HG03159 (cell line): ENCODE measurements at regions not wholly inside any gene's neighbourhood (a gene's known extent, or its start where the extent isn't known, plus 50 kb on each side); places are given as distances from the start of the nearest gene placed in this dataset.
A peak's percentile ranks its signal among the peaks of the same experiment; 100 is the strongest.

Source experiments
- ATAC-seq: cut with Tn5 transposase; IDR thresholded peaks from one replicate; pipeline ENCODE4 v1.9.1; 2021; ENCODE audit warnings: mild to moderate bottlenecking, moderate library complexity; ENCODE audit not compliant: unreplicated experiment

DNA sequence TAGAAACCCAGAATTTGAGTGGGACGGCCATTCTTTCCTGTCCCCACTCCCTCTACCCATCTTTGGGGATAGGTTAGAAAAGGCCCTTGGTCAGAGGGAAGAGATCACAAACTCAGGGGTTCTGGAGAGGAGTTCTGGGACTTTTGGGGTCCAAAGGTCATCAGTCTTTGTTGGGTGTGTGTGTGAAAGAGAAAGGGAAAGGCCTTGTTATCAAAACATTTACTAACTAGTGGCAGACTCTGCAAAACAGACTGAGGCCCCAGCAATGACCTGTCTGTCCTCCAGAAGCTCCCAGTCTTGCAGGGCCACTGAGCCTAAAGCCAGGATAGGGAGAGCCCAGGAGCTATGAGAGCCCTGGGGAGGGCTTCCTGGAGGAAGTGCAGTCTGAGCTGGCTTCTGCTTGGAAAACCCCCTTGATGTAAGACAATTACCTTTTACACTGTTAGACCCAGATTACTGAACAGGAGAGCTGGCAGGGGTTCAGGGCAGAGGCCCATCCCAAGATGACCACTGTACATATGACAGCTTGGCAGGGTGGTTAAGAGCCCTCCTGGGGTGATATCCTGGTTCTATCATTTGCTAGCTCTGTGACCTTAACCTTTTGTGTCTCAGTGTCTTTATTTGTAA is 429.1 kb upstream of the CCDC196 start:
- ATAC-seq, result no peak

DNA sequence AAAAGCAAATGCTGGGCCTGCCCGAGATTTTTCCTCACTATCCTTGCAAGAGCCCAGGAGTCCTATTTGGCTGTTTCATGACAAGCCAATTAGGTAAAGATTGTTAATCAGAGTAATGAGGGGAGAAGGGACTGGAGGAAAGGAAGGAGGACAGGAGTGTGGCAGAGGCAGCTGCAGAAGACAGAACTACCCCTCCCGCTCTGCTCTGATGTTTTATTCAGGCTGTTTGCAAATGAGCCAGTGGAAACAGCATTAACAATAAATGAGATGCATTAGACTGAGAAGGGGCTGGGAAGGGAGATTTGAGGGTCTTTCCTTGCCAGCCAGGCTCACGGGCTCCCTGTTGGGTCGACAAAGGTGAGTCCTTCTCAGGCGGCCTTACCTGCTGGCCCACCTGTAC is 421.0 kb upstream of the CCDC196 start:
- no peak for ATAC-seq

DNA sequence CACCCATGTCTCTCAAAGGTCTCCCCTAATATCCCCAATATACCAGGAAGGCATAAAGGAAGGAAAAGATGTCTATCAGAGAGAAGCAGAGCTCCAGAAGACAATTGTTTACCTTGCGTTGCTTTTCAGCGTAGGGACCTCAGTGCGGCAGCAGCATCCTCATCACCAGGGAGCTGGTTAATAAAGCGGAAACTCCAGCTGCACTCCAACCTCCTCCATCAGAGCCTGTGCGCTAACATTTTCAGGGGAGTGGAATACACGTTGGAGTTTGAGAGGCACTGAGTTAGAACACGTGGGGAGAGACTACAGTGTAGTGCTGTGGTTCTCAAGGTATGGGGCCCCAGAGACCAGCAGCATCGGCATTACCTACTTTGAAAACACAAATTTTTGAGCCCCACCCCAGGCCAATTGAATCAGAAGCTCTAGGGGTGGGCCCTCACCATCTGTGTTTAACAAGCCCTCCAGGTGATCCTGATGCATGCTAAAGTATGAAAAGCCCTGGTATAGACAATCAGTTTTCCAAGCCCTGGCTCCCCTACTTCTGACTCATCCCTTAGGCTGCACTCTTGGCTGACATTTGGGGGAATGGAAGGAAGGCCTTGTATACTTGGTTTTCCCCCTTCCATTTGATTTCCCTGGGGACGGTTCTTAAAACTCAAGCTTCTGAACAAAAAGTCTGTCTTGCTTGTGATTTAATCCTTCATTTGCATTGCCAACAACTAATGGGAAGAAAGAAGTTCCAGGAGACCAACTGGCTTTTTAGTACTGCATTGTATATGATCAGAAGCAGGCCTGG is 419.0 kb upstream of the CCDC196 start:
- no peak for ATAC-seq

DNA sequence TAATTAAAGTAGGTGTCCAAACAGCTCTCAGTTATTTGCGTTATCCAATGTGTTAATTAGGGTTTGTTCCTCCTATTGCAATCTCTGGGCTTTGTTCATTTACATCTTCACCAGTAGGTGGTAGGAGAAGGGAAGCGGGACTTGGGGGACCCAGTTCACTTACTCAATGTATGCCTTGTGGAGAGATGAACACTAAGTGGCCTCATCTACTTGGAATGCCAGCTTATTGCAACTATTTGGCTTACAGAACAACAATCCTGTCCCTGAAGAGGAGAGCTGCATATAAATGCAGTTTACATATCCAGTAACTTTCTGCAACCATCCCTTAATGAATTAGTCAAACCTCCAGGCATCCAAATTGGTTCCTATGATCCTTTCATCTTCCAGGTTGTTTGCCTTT is 417.1 kb upstream of the CCDC196 start:
- ATAC-seq, result no peak

DNA sequence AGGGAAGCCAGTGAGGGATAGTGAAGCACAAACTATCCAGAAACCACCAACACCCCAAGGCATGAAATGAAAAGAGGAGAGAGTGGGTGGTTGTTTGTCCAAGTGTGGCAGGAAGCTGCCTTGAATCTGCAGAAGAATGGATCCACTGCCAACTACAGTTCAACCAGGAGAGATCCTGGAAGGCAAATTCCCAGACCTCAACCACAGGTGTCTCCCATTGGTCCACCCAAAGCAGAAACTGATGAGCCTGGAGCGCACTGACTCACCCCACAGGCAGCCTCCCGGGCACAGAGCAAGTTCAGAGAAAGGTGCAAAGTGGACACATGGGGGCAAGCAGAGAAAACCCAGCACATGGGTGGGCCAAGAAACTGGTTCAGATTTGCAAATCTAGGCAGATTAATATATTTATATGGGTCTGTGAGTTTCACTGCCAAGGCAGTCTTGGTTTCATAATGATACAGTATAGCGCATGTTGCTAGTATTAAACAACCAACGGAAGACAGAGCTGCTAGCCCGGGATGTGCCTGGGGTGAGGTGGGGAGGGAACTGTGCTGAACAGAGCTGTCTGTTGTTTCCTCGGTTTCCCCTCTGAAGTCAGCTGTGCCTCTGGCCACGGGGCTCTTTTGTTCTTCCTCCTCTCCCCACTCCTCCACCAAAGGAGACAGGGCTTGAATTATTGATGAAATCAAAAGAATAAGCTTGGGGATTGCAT is 416.2 kb upstream of the CCDC196 start:
- no peak for ATAC-seq

DNA sequence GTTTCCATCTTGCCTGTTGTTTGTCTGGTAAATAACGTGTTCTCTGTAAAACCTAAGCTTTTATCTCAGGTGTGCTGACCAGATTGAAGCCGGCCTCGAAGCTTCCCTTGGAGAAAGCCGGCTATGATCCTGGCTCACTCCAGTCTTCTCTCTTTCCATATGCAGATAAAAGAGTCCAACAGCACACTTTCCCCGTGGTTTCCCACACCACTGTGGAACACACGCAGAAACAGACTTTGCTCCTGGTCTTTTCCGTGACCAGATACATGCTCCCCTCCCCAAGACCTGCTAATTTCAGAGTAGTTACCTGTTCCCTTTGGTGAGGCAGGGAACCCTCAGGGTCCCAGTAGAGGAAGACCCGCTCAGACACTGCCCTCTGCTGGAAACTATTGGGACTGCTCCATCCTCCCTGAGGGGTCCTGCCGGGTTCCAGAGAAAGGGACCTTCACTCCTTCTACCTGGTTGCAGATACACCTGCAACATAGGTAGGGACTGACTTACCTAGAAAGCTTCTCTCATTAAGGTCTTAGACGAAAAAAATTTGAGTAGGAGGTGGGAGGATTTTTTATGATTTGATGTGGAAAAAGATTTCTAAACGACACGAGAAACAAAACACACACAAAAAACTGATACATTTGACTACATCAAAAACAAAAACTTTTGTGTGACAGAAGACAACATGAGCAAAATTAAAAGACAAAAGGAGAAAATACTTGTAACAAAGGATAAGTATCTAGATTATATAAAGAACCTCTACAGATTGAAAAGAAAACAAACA is 415.4 kb upstream of the CCDC196 start:
- peak; percentile 64 for ATAC-seq

DNA sequence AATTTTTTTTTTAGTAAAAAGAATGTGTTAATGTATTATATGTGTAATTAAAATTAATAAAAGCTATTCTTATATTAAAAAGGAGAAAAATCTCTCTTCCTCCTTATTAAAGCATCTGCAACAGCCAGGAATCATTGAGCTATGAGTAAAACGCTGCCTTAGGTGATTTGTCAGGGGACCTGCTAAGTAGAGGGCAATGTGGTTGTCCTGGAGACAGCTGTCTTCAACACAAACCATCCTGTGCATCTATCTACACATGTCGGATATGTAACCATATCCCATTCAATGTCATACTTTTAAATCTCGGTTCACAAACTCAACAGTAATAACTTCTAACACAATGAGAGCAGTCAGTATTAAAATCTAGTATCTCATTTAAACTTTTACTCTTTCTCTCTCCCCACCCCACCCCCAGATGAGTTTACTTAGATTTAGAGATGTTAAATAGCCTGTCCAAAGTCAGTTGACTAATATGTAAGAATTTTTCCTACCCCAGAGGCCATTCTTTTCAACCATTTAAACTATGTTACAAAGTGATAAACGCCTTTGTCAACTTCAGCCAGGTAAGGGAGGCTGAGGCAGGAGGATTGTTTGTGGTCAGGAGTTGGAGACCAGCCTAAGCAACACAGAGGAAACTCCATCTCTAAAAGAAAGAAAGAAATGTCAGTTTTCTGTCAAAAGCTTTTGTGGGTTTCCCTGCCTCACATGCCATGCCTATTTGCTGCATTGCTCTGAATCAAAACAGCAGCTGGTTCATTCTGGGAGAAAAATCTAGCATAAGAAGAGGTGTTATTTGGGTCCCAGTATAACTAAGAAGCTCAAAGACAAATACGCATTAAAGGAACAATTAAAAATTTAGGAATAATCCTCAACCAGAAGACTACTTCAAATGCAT is 413.7 kb upstream of the CCDC196 start:
- ATAC-seq, result no peak

DNA sequence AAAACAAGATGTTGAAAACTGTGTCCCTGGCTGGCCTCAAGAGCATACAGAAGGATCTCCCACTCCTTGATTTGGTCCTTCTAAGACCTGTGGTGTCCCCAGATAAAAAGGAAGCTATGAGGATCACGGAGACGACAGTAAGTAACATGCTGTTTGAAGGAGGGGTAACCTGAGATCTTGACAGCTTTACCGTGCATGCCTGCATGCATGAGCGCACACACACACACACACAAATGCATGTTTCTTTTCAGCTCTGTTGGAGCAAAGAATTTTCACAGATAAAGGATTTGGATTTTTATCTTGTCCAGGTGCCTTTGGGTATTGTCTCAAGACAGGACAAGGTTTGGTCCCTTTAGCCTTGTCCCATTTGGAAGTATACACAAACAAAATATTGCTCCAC is 411.6 kb upstream of the CCDC196 start:
- no peak for ATAC-seq

DNA sequence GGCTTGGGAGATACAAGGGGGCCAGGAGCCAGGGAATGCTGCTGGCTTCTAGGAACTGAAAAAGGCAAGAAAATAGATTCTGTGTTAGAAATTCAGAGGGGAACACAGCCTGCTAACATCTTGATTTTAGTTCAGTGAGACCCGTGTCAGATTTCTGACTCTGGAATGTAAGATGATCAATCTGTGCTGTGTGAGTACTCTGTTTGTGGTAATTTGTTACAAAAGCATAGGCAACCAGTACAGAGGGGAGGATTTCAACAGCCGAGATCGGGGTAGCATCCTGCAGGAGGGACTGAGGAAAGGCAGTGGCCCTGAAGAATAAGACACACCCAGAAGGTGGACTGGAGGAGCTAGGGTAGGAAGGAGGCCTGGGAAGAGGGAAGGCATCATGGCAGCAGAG is 410.0 kb upstream of the CCDC196 start:
- no peak for ATAC-seq

DNA sequence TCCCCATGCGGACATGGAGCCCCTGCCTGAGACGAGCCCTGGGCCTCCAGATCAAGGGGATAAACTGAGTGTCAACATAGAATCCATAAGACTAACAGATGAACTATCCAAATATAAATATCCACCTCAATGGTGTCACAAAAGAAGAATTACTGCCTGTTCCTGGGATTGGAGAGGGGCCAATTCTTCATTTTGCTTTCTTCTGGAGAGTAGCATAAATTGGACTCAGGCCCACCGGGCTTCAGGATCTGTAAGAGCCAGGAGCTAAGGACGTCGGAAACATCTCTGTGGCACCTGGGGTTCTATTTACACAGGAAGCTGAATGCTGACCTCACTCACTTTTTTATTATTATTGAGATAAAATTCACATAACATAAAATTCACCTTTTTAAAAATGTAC is 408.2 kb upstream of the CCDC196 start:
- no peak for ATAC-seq

DNA sequence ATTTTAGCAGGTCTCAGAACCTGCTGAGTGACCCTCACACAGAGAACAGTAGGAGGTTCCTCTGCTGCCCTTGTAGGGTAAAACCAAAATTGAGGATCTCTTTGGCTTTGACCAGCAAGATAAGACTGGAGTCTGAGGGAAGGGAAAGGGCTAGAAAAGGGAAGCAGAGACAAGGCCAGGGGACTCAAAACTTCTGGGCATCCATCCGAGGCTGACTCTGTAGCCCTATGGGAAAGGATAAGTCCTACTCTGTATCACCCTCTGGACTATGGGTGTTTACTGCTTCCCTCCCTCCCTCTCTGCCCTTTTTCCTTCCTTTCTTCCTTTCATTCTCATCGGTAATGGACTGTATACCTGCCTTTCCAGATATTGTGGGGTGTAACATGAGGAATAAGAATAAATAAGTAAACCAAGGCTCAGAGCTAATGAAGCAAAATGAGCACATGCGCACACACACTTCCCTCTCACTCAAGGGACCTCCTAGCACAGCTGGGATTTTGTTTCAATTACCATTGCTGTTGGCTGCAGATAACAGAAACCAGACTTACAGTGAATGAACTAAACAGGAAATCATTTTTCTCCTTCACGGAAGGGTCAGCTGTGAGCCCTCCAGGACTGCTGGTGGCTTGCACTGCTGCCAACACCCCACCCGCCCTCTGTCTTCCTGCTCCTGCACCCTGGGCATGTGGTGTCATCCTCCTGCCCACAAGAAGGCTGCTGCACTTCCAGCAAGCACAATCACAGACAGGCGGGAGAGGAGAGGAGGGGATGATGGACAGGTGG is 404.4 kb upstream of the CCDC196 start:
- ATAC-seq, result no peak

DNA sequence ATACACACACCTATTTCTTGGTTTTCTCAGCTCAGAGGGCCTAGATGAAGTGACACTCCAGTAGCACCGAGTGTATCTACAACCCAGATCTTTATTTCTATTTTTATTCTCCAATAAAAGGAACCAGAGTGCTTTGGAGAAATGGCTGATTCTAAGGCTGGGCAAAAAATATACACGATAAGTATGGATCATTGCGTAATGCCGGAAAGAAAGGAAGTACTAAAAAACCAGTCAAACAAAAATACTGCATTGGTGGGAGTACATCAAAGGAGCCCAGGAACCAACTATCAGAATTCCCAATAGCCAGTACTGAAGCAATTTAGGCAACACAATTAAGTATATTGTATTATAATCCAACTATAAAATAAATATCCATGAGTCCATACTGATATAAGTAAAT is 400.9 kb upstream of the CCDC196 start:
- no peak for ATAC-seq

DNA sequence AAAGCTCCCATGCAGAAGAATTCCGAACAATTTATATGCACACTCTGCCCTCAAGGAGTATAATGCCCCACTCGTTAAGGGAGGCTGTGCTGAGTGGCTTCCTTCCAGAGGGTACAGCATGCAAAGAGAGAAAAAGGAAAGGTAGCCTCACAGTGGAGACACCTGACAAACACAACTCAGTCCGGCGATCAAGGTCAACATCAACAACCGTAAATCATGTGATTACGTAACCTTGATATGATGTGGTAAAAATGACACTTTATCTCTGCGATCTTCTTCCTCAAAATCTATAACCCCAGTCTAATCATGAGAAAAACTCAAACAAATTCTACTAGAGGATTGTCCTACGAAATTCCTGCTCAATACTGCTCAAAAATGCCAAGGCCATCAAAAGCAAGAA is 400.5 kb upstream of the CCDC196 start:
- no peak for ATAC-seq

DNA sequence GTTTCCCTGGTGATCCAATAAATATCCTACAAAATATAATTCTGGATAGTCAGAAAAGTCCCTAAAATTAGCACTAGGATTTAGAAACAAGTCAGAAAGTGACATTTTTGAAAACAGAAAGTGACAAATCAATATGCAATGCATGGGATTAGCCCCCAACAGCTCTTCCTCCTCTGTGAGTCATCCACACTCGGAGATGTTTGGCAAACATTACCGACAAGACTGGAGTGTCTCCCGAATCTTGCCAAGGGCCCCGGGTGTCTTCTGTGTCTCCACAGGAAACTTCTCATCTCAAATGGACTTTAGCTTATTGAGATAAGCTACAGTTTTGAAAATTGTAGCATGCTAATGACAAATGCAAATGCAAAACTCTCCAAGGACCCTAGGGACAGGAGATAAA is 398.9 kb upstream of the CCDC196 start:
- ATAC-seq, result no peak

DNA sequence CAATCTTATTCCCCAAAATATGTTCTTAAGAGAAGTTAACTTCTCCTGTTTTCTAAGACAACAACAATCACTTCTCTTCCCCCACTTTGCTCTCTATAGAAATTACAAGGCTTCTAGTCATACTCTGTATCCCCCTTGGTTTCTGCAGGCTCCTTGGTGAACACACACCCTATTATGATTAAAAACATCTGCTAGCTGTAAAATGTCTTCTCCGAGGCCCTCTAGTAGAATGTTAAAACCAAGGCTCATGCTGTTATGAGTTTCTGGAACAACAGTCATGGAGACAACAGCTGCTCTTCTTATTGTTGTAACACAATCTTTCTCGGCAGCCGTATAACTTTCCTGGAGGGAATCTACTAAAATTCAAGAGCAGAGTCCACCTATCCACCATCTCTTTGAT is 397.5 kb upstream of the CCDC196 start:
- ATAC-seq, result no peak

DNA sequence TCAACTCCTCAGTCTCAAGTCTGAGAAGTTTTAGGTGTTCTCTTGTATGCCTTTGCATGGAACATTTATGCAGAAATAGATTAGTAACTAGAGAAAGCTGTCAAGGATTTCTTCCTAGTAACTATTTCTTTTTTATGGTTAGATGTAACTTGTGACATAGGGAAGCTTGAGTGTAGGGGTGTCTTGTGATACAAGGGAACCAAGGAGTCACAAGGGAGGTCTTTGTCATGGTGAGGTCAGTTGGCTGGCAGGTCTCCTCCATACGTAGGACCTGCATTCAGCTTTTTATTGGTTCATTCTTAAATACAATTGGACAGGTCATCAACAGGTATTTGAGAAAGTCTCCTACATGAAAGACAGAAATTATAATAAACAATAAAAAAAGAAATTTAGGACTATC is 394.0 kb upstream of the CCDC196 start:
- no peak for ATAC-seq

DNA sequence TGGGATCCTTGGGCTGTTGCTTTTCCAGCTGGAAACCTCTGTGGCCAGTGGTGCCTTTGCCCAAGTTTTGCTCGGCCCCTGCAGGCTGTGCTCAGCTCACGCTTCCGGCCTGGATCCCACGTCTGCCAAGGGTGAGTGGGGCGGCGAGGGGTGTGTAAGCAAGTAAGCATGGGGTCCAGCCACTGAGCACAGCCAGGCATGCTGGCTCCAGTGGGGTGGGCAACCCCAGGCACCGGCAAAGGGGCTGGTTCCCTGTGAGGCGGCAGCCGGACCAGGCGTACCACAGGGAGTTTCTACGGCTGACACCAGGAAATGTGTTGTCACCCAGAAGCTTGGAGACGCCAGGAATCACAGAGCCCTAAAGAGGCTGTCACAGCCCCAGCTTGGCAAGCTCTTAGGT is 393.4 kb upstream of the CCDC196 start:
- ATAC-seq, result no peak

DNA sequence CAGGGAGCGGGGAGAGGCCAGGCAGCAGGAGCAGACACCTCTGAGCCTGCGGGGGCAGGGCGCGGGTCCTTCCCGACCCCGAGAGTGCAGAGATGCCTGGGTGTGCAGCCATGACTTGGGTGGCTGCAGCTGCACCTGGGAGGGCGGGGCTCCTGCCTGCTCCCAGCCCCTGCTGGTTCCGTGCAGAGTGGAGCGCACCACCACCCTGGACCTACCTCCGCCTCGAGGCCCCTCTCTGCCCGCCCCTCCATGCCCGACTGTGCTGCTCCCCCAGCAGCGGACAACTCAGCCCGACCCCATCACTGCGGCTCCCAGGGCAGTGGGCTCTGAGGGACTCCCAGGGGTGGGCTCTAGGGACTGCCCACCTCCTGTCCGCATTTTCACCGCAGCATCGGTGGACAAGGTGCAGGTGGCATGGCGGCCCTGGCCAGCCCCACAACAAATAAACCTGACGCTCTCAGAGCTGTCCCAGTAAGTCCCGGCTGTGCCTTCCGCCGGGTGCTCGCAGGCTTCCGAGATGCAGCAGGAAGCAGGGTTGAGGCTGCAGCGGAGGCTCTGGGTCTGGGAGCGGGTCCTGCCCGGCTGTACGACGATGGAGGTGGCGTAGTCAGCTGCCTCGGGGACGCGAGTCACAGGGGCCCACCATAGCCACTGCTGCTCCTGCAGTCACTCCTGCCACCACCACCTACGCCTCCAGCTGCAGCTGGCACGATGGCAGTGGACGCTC is 392.0 kb upstream of the CCDC196 start:
- ATAC-seq, result no peak

DNA sequence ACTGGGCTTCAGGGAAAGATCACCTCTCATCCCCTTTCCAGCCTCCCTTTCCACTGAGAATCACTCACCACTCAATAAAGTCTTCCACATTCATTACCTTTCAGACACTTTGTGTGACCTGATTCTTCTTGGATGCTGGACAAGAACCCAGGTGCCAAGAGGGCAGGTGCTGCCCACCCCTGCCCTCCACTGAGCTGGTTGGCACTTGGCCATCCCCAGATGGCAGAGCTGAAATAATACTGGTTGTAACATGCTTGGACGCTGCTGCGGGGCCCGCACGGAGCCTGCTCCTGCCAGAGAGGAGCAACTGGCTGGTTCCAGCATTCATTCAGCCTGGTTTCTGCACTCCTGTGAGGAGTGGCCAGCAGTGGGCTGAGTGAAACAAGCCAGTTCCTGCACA is 386.7 kb upstream of the CCDC196 start:
- ATAC-seq, result no peak
